ENCODE measurements at regions not wholly inside any gene's neighbourhood (a gene's known extent, or its start where the extent isn't known, plus 50 kb on each side); places are given as distances from the start of the nearest gene placed in this dataset.

DNA sequence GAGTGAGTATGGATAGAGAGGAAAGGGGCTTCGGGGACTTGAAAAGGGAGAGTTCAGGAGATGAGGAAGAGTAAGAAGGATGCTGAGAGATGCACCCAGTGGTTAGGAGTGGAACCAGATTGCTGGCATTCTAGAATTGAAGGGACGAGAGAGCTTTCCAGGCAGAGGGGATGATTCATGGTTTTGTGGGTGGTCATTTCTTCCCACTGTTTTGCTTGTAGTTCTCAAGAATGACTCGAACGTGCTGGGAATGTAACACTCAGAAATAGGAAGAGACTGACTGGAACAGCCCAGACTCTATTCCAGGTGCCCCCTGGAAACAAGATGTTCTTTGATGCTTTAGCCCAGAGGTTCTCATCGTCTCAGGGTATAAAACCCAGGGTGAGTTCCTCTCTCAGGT is 294.2 kb downstream of the ICE1 start:
- Histone ChIP-seq H3K27ac (no peak overlapping the region), H3K36me3 (replicated peaks) (no peaks in the 10 kb centered on the region), H3K4me3 (ENCODE audit: low read depth, low read length) (no peak overlapping the region), H3K27me3 (replicated peaks) (no peaks in the 10 kb centered on the region)
- no peak for DNase-seq
- in situ Hi-C loops (cut with HindIII; ENCODE audit: low pct_ligation_motif_present, low sequenced_read_pairs) = no loop called here
- TF ChIP-seq, protein P1, sequence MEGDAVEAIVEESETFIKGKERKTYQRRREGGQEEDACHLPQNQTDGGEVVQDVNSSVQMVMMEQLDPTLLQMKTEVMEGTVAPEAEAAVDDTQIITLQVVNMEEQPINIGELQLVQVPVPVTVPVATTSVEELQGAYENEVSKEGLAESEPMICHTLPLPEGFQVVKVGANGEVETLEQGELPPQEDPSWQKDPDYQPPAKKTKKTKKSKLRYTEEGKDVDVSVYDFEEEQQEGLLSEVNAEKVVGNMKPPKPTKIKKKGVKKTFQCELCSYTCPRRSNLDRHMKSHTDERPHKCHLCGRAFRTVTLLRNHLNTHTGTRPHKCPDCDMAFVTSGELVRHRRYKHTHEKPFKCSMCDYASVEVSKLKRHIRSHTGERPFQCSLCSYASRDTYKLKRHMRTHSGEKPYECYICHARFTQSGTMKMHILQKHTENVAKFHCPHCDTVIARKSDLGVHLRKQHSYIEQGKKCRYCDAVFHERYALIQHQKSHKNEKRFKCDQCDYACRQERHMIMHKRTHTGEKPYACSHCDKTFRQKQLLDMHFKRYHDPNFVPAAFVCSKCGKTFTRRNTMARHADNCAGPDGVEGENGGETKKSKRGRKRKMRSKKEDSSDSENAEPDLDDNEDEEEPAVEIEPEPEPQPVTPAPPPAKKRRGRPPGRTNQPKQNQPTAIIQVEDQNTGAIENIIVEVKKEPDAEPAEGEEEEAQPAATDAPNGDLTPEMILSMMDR (IDR thresholded peaks at IDR 0.05; ENCODE audit: low read depth, low read length, missing control alignments) = no peak

DNA sequence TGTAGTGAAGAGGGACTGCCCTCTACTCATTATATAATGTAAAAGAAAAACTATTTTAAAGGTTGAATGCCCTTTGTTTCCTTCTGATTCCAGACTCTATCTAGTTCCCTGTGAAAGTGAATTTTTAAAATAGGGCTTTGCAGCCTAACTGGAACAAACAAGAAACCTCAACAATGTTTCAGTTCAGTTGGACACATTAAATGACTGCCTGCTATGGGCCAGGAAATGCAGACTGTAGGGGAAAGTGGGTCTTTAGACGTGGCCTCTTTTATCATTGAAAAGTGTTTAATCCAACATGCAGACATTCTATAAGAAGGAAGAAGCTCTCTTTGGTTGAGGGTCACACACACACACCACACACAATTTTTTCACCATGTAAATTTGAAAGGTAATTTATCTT is 289.1 kb downstream of the ICE1 start:
- DNase-seq = no peak
- in situ Hi-C loops (cut with HindIII; ENCODE audit: low pct_ligation_motif_present, low sequenced_read_pairs) = no loop called here
- Histone ChIP-seq H3K27ac (no peak overlapping the region), H3K27me3 (replicated peaks) (no peaks in the 10 kb centered on the region), H3K4me3 (ENCODE audit: low read depth, low read length) (no peak overlapping the region), H3K36me3 (replicated peaks) (no peaks in the 10 kb centered on the region)
- TF ChIP-seq, protein P1 (IDR thresholded peaks at IDR 0.05; ENCODE audit: low read depth, low read length, missing control alignments) = no peak

DNA sequence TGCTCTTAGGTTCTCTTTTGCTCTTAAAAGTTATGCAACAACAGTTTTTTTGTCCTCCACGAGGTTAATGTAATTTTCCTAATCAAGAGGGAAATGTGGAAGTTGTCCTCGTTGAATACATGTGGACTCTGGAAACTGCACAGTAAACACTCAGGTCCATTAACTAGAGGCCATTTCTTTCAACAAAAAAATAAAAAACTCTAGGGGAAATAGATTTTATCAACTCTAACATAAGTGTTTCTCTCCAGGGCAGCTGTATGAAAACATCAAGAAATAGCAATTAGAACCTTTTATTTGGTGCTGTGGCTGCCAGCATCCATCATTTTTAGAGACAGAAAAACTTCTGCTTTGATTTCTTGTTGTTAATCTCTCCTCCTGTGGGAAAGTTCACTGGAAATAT is 288.6 kb downstream of the ICE1 start:
- H3K4me3 ChIP-seq (ENCODE audit: low read depth, low read length) = no peak overlapping the region
- no peak for DNase-seq
- in situ Hi-C loops (cut with HindIII; ENCODE audit: low pct_ligation_motif_present, low sequenced_read_pairs) = no loop called here
- H3K36me3 ChIP-seq (replicated peaks) = no peaks in the 10 kb centered on the region
- TF ChIP-seq, protein P1 (IDR thresholded peaks at IDR 0.05; ENCODE audit: low read depth, low read length, missing control alignments) = no peak
- H3K27ac ChIP-seq = no peak overlapping the region
- no peaks in the 10 kb centered on the region for H3K27me3 ChIP-seq (replicated peaks)

DNA sequence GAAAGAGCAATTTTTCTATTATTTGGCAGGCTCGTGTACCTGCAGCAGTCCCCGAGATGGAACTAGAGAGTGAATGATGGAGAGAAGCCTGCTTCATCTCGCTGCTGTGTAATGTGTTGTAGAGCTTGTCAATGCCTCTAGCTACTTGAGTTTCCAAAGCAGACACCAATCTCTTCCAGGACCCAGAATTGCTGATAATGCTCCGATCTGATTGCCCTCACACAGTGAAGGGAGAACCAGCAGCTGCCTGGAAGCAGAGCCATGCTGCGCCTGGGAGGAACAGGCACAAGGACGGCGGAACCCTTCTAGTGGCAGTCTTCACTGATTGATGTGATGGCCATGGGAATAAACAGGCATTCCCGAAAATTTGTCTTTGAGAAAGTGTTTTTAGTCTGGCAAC is 288.0 kb downstream of the ICE1 start:
- Histone ChIP-seq H3K27ac (no peak overlapping the region), H3K27me3 (replicated peaks) (no peaks in the 10 kb centered on the region), H3K36me3 (replicated peaks) (no peaks in the 10 kb centered on the region), H3K4me3 (ENCODE audit: low read depth, low read length) (no peak overlapping the region)
- TF ChIP-seq, protein P1 (IDR thresholded peaks at IDR 0.05; ENCODE audit: low read depth, low read length, missing control alignments) = no peak
- in situ Hi-C loops (cut with HindIII; ENCODE audit: low pct_ligation_motif_present, low sequenced_read_pairs) = no loop called here
- DNase-seq = no peak

DNA sequence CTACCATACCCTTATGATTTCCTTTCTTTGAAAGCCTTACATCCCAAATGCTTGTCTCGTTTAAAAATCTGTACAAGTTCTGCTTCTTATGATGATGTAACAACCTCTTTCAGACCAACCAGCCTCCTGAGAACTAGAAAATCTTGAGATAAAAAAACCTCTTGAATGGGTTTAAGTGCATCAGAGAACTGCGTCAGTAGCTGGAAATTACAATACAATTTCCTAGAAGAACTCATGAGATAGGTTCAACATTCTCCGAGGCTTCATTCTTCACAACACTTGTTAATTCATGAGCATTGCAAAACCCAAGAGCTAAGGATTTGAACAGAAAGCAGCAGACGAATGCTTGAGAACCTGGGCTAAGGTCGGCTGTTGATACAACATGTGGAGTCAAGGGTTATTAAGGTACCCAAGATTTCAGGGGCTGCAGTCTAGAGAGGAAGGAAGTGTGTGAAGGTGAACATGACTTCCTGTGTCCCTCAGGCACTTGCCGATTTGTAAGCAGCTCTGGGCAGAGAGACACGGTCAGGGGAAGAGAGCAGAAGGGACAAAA is 286.0 kb downstream of the ICE1 start:
- no peak overlapping the region for H3K4me3 ChIP-seq (ENCODE audit: low read depth, low read length)
- H3K27me3 ChIP-seq (replicated peaks) = no peaks in the 10 kb centered on the region
- TF ChIP-seq, protein P1 (IDR thresholded peaks at IDR 0.05; ENCODE audit: low read depth, low read length, missing control alignments) = no peak
- H3K36me3 ChIP-seq (replicated peaks) = no peaks in the 10 kb centered on the region
- in situ Hi-C loops (cut with HindIII; ENCODE audit: low pct_ligation_motif_present, low sequenced_read_pairs) = no loop called here
- H3K27ac ChIP-seq = no peak overlapping the region
- DNase-seq = no peak

DNA sequence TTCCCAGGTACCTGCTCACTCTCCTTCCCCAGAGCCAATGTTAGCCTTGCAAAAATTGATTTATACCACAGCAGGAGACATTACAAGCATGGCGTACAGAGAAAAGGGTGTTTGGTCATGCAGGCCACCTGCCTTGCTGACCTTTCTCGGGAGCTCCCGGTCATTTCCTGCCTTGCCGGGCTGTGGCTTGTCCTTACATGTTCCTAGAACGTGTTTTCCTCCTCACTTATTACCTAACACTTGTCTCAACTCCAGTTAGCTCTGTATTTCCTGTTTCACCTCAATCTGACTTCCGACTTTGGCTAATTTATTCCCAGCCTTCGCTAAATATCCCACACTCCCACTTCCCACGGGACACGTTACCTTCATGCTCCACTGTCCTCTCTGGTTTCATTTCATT is 282.5 kb downstream of the ICE1 start:
- no peak for DNase-seq
- H3K27ac ChIP-seq = no peak overlapping the region
- H3K36me3 ChIP-seq (replicated peaks) = no peaks in the 10 kb centered on the region
- TF ChIP-seq, protein P1 (IDR thresholded peaks at IDR 0.05; ENCODE audit: low read depth, low read length, missing control alignments) = no peak
- no peaks in the 10 kb centered on the region for H3K27me3 ChIP-seq (replicated peaks)
- H3K4me3 ChIP-seq (ENCODE audit: low read depth, low read length) = no peak overlapping the region
- in situ Hi-C loops (cut with HindIII; ENCODE audit: low pct_ligation_motif_present, low sequenced_read_pairs) = no loop called here
